Cardiac muscle cell (in vitro differentiated cells and primary cell): ENCODE measurements at regions not wholly inside any gene's neighbourhood (a gene's known extent, or its start where the extent isn't known, plus 50 kb on each side); places are given as distances from the start of the nearest gene placed in this dataset.

Experiments used
- DNase-seq, 2 donors: peaks; one replicate each; pipeline versions ENCODE4 v3.0.0 to v3.0.0-alpha.2; 2010 to 2017; ENCODE audit warnings: low read depth in 1 of 2, low spot score in 1 of 2
- H3K27ac ChIP-seq: fragments of 200-600 bp; sonication (generic); 2 replicates; pipeline ENCODE4 v1.5.1; 2016
- H3K27me3 ChIP-seq: fragments of 200-600 bp; sonication (generic); 2 replicates; pipeline ENCODE4 v1.6.0; 2016; ENCODE audit warnings: control low read depth
- H3K36me3 ChIP-seq: fragments of 200-600 bp; sonication (generic); 2 replicates; pipeline ENCODE4 v1.5.1; 2016; ENCODE audit warnings: control low read depth
- H3K4me1 ChIP-seq: fragments of 200-600 bp; sonication (generic); 2 replicates; pipeline ENCODE4 v1.8.1; 2017; ENCODE audit warnings: low read depth, mild to moderate bottlenecking, mixed run types
- H3K4me3 ChIP-seq: fragments of 200-600 bp; sonication (generic); 2 replicates; pipeline ENCODE4 v1.5.1; 2016; ENCODE audit warnings: mild to moderate bottlenecking
- H3K9me3 ChIP-seq: fragments of 200-600 bp; sonication (generic); 2 replicates; pipeline ENCODE4 v1.5.1; 2017; ENCODE audit warnings: low read depth, mild to moderate bottlenecking, control low read depth
- TF ChIP-seq, protein P1 (sequence below): IDR thresholded peaks from 2 replicates; pipeline ENCODE4 v1.5.1; 2012; ENCODE audit warnings: low read depth, mild to moderate bottlenecking, low read length

DNA sequence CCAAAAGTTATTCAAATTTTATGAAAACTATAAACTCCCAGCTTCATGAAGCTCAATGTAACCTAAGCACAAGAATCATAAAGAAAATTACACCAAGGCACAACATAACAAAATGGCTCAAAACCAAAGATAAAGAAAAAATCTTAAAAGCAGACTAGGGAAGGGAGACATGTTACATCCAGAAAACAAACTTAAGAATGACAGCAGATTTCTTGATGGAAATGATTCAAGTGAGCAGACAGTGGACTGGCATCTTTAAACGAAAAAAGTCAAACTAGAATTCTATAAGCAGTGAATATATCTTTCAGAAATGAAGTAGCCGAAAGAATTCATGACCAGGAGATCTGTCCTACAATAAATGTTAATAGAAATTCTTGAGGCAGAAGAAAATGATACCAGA is 75.6 kb downstream of the SHANK2 start:
- TF ChIP-seq, protein P1, sequence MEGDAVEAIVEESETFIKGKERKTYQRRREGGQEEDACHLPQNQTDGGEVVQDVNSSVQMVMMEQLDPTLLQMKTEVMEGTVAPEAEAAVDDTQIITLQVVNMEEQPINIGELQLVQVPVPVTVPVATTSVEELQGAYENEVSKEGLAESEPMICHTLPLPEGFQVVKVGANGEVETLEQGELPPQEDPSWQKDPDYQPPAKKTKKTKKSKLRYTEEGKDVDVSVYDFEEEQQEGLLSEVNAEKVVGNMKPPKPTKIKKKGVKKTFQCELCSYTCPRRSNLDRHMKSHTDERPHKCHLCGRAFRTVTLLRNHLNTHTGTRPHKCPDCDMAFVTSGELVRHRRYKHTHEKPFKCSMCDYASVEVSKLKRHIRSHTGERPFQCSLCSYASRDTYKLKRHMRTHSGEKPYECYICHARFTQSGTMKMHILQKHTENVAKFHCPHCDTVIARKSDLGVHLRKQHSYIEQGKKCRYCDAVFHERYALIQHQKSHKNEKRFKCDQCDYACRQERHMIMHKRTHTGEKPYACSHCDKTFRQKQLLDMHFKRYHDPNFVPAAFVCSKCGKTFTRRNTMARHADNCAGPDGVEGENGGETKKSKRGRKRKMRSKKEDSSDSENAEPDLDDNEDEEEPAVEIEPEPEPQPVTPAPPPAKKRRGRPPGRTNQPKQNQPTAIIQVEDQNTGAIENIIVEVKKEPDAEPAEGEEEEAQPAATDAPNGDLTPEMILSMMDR = no peak
- Histone ChIP-seq H3K9me3 (no peaks in the 10 kb centered on the region), H3K4me3 (no peak overlapping the region), H3K36me3 (no peaks in the 10 kb centered on the region), H3K27me3 (no peaks in the 10 kb centered on the region), H3K4me1 (no peaks in the 10 kb centered on the region), H3K27ac (no peak overlapping the region)
- DNase-seq = no peak

DNA sequence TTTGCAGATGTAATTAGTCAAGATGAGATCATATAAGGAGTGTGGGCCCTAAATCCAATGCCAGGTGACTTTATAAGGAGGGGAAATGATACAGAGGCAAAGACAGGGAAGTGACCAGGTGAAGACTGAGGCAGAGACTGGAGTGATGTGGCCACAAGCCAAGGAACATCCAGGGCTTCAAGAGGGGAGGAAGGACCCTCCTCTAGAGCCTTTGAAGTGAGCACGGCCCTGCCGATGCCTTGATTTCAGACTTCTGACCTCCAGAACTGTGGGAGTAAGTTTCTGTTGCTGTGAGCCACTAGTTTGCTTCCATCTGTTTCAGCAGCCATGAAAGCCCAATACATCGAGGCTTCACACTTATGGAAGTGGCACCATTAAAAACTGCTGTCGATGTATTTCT is 78.7 kb downstream of the SHANK2 start:
- H3K36me3 ChIP-seq = no peaks in the 10 kb centered on the region
- TF ChIP-seq, protein P1 = no peak

DNA sequence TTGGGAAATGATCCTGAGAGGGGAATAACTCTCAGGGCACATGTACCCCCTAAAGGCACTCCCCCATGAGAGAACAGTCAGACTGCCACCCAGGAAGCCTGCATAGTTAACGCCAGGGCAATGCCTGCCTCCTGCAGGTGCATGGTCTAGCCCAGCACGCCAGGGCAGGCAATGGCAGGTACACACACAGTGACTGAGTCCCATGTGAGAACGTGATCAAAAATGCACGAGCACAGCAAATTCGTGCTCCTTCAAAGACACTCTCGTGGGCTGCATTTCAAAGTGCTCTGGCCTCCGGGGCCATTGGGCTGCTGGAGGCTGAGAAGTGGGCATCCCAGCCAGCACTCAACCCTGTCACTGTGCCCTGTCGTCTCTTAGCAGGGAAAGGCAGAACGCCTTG is 79.7 kb downstream of the SHANK2 start:
- H3K4me3 ChIP-seq = no peak overlapping the region
- TF ChIP-seq, protein P1 = no peak
- no peaks in the 10 kb centered on the region for H3K36me3 ChIP-seq
- no peak for DNase-seq
- H3K9me3 ChIP-seq = no peaks in the 10 kb centered on the region
- H3K4me1 ChIP-seq = no peaks in the 10 kb centered on the region
- no peak overlapping the region for H3K27ac ChIP-seq
- no peaks in the 10 kb centered on the region for H3K27me3 ChIP-seq

More for the DNA sequence above, 78.7 kb downstream of the SHANK2 start:
- no peak overlapping the region for H3K4me3 ChIP-seq
- no peaks in the 10 kb centered on the region for H3K9me3 ChIP-seq
- no peak for DNase-seq
- no peaks in the 10 kb centered on the region for H3K27me3 ChIP-seq
- no peak overlapping the region for H3K27ac ChIP-seq
- no peaks in the 10 kb centered on the region for H3K4me1 ChIP-seq

- Histone ChIP-seq H3K36me3 (no peaks in the 10 kb centered on the region), H3K4me1 (no peaks in the 10 kb centered on the region), H3K9me3 (no peaks in the 10 kb centered on the region), H3K27me3 (no peaks in the 10 kb centered on the region), H3K4me3 (no peak overlapping the region), H3K27ac (no peak overlapping the region)
- TF ChIP-seq, protein P1 = no peak
- DNase-seq = no peak
Observed at GRCh38 chr11:71171576-71171975, 80.8 kb downstream of the SHANK2 start.

- no peak for DNase-seq
- TF ChIP-seq, protein P1 = no peak
Observed at GRCh38 chr11:71170624-71171423, 81.6 kb downstream of the SHANK2 start.

More at GRCh38 chr11:71170624-71171423, 81.6 kb downstream of the SHANK2 start:
- no peaks in the 10 kb centered on the region for H3K27me3 ChIP-seq
- H3K4me3 ChIP-seq = no peak overlapping the region
- no peaks in the 10 kb centered on the region for H3K9me3 ChIP-seq
- H3K36me3 ChIP-seq = no peaks in the 10 kb centered on the region
- no peaks in the 10 kb centered on the region for H3K4me1 ChIP-seq
- H3K27ac ChIP-seq = no peak overlapping the region
